Nephron progenitor cell (in vitro differentiated cells): ENCODE measurements at regions not wholly inside any gene's neighbourhood (a gene's known extent, or its start where the extent isn't known, plus 50 kb on each side); places are given as distances from the start of the nearest gene placed in this dataset.
A peak's percentile ranks its signal among the peaks of the same experiment; 100 is the strongest.

Source experiments
- DNase-seq: peaks from one replicate; pipeline ENCODE4 v3.0.0; 2021
- H3K27ac Mint-ChIP-seq: 2 replicates; pipeline ENCODE4 v1.8.0; 2021; ENCODE audit warnings: mild to moderate bottlenecking, moderate library complexity, mixed read lengths
- H3K27me3 Mint-ChIP-seq: 2 replicates; pipeline ENCODE4 v1.8.0; 2021; ENCODE audit warnings: mild to moderate bottlenecking, low read depth, mixed read lengths; ENCODE audit not compliant: poor library complexity
- H3K36me3 Mint-ChIP-seq: 2 replicates; pipeline ENCODE4 v1.8.0; 2021; ENCODE audit warnings: low read depth, mixed read lengths
- H3K4me1 Mint-ChIP-seq: 2 replicates; pipeline ENCODE4 v1.8.0; 2021; ENCODE audit warnings: mixed read lengths
- H3K4me3 Mint-ChIP-seq: 2 replicates; pipeline ENCODE4 v1.8.0; 2021; ENCODE audit warnings: mild to moderate bottlenecking, moderate library complexity, mixed read lengths
- H3K9me3 Mint-ChIP-seq: 2 replicates; pipeline ENCODE4 v1.8.0; 2021; ENCODE audit warnings: mild to moderate bottlenecking, moderate library complexity, mixed read lengths
- TF ChIP-seq, protein P1 (sequence below): fragments of 200-600 bp; sonication (generic); IDR thresholded peaks from 2 replicates; pipeline ENCODE4 v1.5.0; 2021; ENCODE audit warnings: antibody characterized with exemption

DNA sequence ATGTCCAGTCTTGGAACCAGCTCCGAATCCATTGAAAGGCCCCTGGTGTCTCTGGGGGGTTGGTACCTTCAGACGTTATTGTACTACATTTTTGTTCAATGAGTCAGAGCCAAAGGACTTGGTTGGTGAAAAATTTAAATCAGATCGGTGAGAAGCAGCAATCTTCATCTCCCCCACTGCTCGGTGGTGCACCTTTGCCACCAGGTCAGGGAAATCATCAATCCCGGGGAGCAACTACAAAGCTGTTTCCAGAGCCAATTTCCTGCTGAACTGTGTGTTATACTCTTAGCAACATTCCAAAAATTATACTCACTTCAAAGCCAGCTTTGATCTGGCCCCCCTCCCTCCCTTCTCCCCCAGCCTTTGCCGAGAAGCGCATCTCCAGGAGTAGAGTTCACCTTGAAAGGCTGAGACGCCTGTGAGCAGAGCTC, 375.2 kb upstream of the WWC1 start:
- Mint-ChIP-seq H3K27ac (no peak overlapping the region), H3K4me1 (peaks cover 60% of the 10 kb centered on the region)
- DNase-seq: no peak

DNA sequence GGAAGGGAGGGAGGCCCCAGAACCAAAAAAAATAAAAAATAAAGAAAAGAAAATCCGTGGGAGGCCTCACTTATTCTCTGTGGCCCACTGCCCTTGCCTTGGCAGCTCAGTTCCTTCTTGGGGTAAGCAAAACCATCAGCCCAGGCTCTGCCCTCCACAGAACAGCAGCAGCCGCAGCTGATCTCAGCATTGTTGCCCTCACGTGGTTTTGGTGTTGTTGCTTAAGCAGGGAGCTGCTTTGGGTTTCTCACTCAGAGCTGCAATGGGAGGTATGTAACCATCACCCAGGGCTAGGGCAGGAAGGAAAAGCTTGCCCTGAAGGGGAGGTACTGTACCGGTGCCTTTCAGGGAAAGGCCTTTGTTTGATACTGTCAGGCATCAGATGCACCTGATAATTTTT, 374.7 kb upstream of the WWC1 start:
- H3K36me3 Mint-ChIP-seq: peaks cover 13% of the 10 kb centered on the region
- TF ChIP-seq, protein P1, sequence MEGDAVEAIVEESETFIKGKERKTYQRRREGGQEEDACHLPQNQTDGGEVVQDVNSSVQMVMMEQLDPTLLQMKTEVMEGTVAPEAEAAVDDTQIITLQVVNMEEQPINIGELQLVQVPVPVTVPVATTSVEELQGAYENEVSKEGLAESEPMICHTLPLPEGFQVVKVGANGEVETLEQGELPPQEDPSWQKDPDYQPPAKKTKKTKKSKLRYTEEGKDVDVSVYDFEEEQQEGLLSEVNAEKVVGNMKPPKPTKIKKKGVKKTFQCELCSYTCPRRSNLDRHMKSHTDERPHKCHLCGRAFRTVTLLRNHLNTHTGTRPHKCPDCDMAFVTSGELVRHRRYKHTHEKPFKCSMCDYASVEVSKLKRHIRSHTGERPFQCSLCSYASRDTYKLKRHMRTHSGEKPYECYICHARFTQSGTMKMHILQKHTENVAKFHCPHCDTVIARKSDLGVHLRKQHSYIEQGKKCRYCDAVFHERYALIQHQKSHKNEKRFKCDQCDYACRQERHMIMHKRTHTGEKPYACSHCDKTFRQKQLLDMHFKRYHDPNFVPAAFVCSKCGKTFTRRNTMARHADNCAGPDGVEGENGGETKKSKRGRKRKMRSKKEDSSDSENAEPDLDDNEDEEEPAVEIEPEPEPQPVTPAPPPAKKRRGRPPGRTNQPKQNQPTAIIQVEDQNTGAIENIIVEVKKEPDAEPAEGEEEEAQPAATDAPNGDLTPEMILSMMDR: no peak
- peaks cover 24% of the 10 kb centered on the region for H3K9me3 Mint-ChIP-seq
- no peak for DNase-seq
- H3K4me1 Mint-ChIP-seq: peaks cover 62% of the 10 kb centered on the region
- no peaks in the 10 kb centered on the region for H3K27me3 Mint-ChIP-seq
- H3K4me3 Mint-ChIP-seq: no peak overlapping the region
- no peak overlapping the region for H3K27ac Mint-ChIP-seq

More for the DNA sequence above, 375.2 kb upstream of the WWC1 start:
- Mint-ChIP-seq H3K4me3 (no peak overlapping the region), H3K27me3 (no peaks in the 10 kb centered on the region), H3K9me3 (peaks cover 24% of the 10 kb centered on the region), H3K36me3 (peaks cover 13% of the 10 kb centered on the region)
- TF ChIP-seq, protein P1: no peak

GRCh38 chr5:167918184-167918812, 373.1 kb upstream of the WWC1 start:
- DNase-seq: peak; percentile 30
- Mint-ChIP-seq H3K4me1 (peaks cover 71% of the 10 kb centered on the region), H3K27ac (peak overlapping the region; percentile 96), H3K36me3 (peaks cover 13% of the 10 kb centered on the region), H3K9me3 (peaks cover 17% of the 10 kb centered on the region), H3K4me3 (peak overlapping the region; percentile 35), H3K27me3 (peaks cover 5% of the 10 kb centered on the region)
- TF ChIP-seq, protein P1: no peak

DNA sequence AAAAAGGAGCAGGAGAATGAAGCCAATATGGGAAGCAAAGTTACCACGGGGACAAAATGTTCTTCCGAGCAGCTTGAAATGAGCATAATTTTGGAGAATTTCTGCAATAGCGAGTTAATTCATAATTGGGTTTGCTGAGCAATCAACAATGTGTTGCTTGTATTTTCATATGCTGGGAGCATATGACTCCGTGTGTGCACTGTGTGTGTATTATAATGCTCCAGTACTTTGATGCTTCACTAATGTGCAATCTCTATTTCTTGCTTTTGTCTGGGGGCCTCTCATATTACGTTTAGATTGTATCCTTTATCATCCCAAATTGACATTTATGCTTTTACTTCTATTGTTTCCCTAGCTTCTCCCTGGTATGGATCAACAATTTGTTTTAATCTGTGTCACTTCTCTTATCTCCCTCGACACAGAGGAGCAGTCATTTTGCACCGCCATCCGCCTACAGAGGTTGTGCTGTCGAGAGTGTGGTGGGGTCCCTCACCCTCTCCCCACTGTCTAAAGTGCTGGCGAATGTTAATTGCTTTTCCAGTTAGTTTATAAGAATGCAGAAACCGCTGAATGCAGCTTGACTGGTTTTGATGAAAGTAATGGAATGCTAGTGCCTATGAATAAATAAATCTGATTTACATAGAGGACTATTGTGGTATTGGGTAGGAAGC, 372.5 kb upstream of the WWC1 start:
- H3K9me3 Mint-ChIP-seq: peaks cover 10% of the 10 kb centered on the region
- peak overlapping the region; percentile 96 for H3K27ac Mint-ChIP-seq
- peaks cover 5% of the 10 kb centered on the region for H3K27me3 Mint-ChIP-seq
- peaks cover 13% of the 10 kb centered on the region for H3K36me3 Mint-ChIP-seq
- TF ChIP-seq, protein P1: no peak
- no peak for DNase-seq
- peak overlapping the region; percentile 35 for H3K4me3 Mint-ChIP-seq
- H3K4me1 Mint-ChIP-seq: peaks cover 71% of the 10 kb centered on the region

GRCh38 chr5:167920589-167920988, 370.9 kb upstream of the WWC1 start:
- Mint-ChIP-seq H3K9me3 (peaks cover 13% of the 10 kb centered on the region), H3K27me3 (peaks cover 5% of the 10 kb centered on the region), H3K4me1 (peaks cover 67% of the 10 kb centered on the region), H3K4me3 (no peak overlapping the region), H3K36me3 (peaks cover 9% of the 10 kb centered on the region), H3K27ac (peak overlapping the region; percentile 46)
- DNase-seq: no peak
- TF ChIP-seq, protein P1: no peak

GRCh38 chr5:167921796-167922195, 369.6 kb upstream of the WWC1 start:
- TF ChIP-seq, protein P1: no peak
- Mint-ChIP-seq H3K4me3 (no peak overlapping the region), H3K27ac (no peak overlapping the region), H3K36me3 (peaks cover 9% of the 10 kb centered on the region), H3K4me1 (peaks cover 55% of the 10 kb centered on the region), H3K9me3 (peaks cover 17% of the 10 kb centered on the region), H3K27me3 (peaks cover 5% of the 10 kb centered on the region)
- DNase-seq: no peak
